SU-DHL-6 (cell line): ENCODE measurements at regions not wholly inside any gene's neighbourhood (a gene's known extent, or its start where the extent isn't known, plus 50 kb on each side); places are given as distances from the start of the nearest gene placed in this dataset.

Source experiments
- H2AFZ ChIP-seq: fragments of 200-600 bp; sonication (generic); 2 replicates; pipeline ENCODE4 v1.6.1; 2014; ENCODE audit warnings: low read depth, mild to moderate bottlenecking, moderate library complexity, mixed read lengths, antibody characterized with exemption, low read length; ENCODE audit not compliant: severe bottlenecking
- H3F3A ChIP-seq: fragments of 200-600 bp; shearing (Covaris generic); 2 replicates; pipeline ENCODE4 v1.6.0; 2016; ENCODE audit warnings: antibody characterized with exemption, mild to moderate bottlenecking; ENCODE audit not compliant: insufficient read depth
- H3K27ac ChIP-seq: fragments of 200-600 bp; sonication (generic); 2 replicates; pipeline ENCODE4 v1.5.1; 2016; ENCODE audit warnings: low read depth, mild to moderate bottlenecking, low read length, moderate library complexity, mixed read lengths
- H3K27me3 ChIP-seq: fragments of 200-600 bp; sonication (generic), shearing (Covaris generic); 2 replicates; pipeline ENCODE4 v1.6.0; 2014; ENCODE audit warnings: mild to moderate bottlenecking, low read length
- H3K36me3 ChIP-seq: fragments of 200-600 bp; sonication (generic); 2 replicates; pipeline ENCODE4 v1.6.1; 2014; ENCODE audit warnings: mild to moderate bottlenecking, low read length, mixed read lengths
- H3K4me2 ChIP-seq: fragments of 300-600, 200-600 bp; shearing (Covaris generic), sonication (generic); 2 replicates; pipeline ENCODE4 v1.6.0; 2014; ENCODE audit warnings: low read length, low read depth, mild to moderate bottlenecking; ENCODE audit not compliant: poor library complexity, severe bottlenecking
- H3K4me3 ChIP-seq: fragments of 200-600 bp; sonication (generic); 2 replicates; pipeline ENCODE4 v1.5.1; 2014; ENCODE audit warnings: antibody characterized with exemption, low read length, mild to moderate bottlenecking, mixed read lengths; ENCODE audit not compliant: insufficient read depth, poor library complexity, severe bottlenecking
- H3K79me2 ChIP-seq: fragments of 200-600 bp; sonication (generic); 2 replicates; pipeline ENCODE4 v1.6.1; 2014; ENCODE audit warnings: mild to moderate bottlenecking, low read length, moderate library complexity; ENCODE audit not compliant: insufficient read depth
- H3K9ac ChIP-seq: fragments of 200-600 bp; sonication (generic); 2 replicates; pipeline ENCODE4 v1.7.0; 2014; ENCODE audit warnings: mild to moderate bottlenecking, low read length
- H3K9me2 ChIP-seq: fragments of 200-600 bp; sonication (generic); replicated peaks from 2 replicates; pipeline ENCODE4 v1.6.1; 2014; ENCODE audit warnings: low read length; ENCODE audit not compliant: insufficient read depth
- H3K9me3 ChIP-seq: fragments of 200-600 bp; sonication (generic); 2 replicates; pipeline ENCODE4 v1.6.1; 2014; ENCODE audit warnings: low read length, mixed read lengths; ENCODE audit not compliant: insufficient read depth
- H4K20me1 ChIP-seq: fragments of 200-600 bp; sonication (generic); 2 replicates; pipeline ENCODE4 v1.6.1; 2014; ENCODE audit warnings: low read depth, mild to moderate bottlenecking, antibody characterized with exemption, low read length, moderate library complexity, mixed read lengths
- CTCF ChIP-seq: fragments of 200-600 bp; sonication (generic); IDR thresholded peaks from one replicate; pipeline ENCODE4 v1.5.1; 2017; ENCODE audit warnings: antibody characterized with exemption, mild to moderate bottlenecking, low read length, moderate library complexity; ENCODE audit not compliant: insufficient read depth, poor library complexity, severe bottlenecking
- EZH2phosphoT487 ChIP-seq: fragments of 200-600 bp; sonication (generic), shearing (Covaris generic); conservative IDR thresholded peaks from 2 replicates; pipeline ENCODE4 v1.6.1; 2018; ENCODE audit warnings: mild to moderate bottlenecking, antibody characterized with exemption, low read length, moderate library complexity, mixed read lengths

GRCh38 chr1:90773812-90774211 is 56.7 kb upstream of the BARHL2 start:
- Histone ChIP-seq H2AFZ (no peak overlapping the region), H3K36me3 (no peaks in the 10 kb centered on the region), H3K9me3 (no peaks in the 10 kb centered on the region), H3K79me2 (no peaks in the 10 kb centered on the region), H3K9ac (no peak overlapping the region), H3K27me3 (no peaks in the 10 kb centered on the region), H4K20me1 (no peaks in the 10 kb centered on the region), H3K4me2 (no peak overlapping the region), H3F3A (no peaks in the 10 kb centered on the region), H3K9me2 (no peaks in the 10 kb centered on the region), H3K4me3 (no peak overlapping the region), H3K27ac (no peak overlapping the region)
- TF ChIP-seq CTCF: no peak
- no peak for TF ChIP-seq EZH2phosphoT487

GRCh38 chr1:90768826-90769225 is 51.7 kb upstream of the BARHL2 start:
- Histone ChIP-seq H3K27me3 (no peaks in the 10 kb centered on the region), H4K20me1 (no peaks in the 10 kb centered on the region), H3K9ac (no peak overlapping the region), H3K27ac (no peak overlapping the region), H3K4me3 (no peak overlapping the region), H3K79me2 (no peaks in the 10 kb centered on the region), H3K9me3 (no peaks in the 10 kb centered on the region), H3K36me3 (no peaks in the 10 kb centered on the region), H3F3A (no peaks in the 10 kb centered on the region), H3K9me2 (no peaks in the 10 kb centered on the region), H3K4me2 (no peak overlapping the region), H2AFZ (no peak overlapping the region)
- no peak for TF ChIP-seq CTCF
- no peak for TF ChIP-seq EZH2phosphoT487

GRCh38 chr1:90768098-90768497 is 51.0 kb upstream of the BARHL2 start:
- Histone ChIP-seq H3K36me3 (no peaks in the 10 kb centered on the region), H3K9ac (no peak overlapping the region), H3K9me3 (no peaks in the 10 kb centered on the region), H3K9me2 (no peaks in the 10 kb centered on the region), H4K20me1 (no peaks in the 10 kb centered on the region), H3K4me3 (no peak overlapping the region), H3K4me2 (no peak overlapping the region), H3K79me2 (no peaks in the 10 kb centered on the region), H2AFZ (no peak overlapping the region), H3K27me3 (no peaks in the 10 kb centered on the region), H3K27ac (no peak overlapping the region), H3F3A (no peaks in the 10 kb centered on the region)
- no peak for TF ChIP-seq EZH2phosphoT487
- no peak for TF ChIP-seq CTCF
